ENCODE measurements at regions not wholly inside any gene's neighbourhood (a gene's known extent, or its start where the extent isn't known, plus 50 kb on each side); places are given as distances from the start of the nearest gene placed in this dataset.

DNA sequence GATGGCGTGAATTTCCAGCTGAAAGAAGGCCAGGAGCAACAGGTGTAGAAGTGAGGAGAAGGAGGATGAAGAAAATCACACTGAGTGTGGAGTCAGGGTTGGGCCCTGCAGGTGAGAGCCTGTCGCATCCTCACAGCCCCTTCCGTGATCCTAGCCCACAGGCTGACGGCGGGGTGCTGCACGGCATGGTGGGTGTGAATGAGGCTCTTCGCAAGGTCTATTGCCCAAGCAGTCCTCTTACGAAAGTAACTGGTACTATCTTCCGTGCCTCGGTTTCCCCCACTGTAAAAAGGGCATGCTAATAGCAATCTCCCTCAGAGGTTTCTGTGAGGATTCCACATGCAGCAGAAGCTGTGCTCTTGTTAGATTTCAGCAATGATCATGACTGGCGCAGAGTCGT, 129.9 kb upstream of the TNS3 start:
- no peaks in the 10 kb centered on the region for H3K27me3 ChIP-seq (ENCODE audit: low read depth)
- peaks cover 5% of the 10 kb centered on the region for H3K4me1 ChIP-seq
- H3K9me3 ChIP-seq (replicated peaks): no peaks in the 10 kb centered on the region
- intact Hi-C loops (cut with micrococcal nuclease): no loop called here
- no peaks in the 10 kb centered on the region for H3K36me3 ChIP-seq
- TF ChIP-seq, protein P1, sequence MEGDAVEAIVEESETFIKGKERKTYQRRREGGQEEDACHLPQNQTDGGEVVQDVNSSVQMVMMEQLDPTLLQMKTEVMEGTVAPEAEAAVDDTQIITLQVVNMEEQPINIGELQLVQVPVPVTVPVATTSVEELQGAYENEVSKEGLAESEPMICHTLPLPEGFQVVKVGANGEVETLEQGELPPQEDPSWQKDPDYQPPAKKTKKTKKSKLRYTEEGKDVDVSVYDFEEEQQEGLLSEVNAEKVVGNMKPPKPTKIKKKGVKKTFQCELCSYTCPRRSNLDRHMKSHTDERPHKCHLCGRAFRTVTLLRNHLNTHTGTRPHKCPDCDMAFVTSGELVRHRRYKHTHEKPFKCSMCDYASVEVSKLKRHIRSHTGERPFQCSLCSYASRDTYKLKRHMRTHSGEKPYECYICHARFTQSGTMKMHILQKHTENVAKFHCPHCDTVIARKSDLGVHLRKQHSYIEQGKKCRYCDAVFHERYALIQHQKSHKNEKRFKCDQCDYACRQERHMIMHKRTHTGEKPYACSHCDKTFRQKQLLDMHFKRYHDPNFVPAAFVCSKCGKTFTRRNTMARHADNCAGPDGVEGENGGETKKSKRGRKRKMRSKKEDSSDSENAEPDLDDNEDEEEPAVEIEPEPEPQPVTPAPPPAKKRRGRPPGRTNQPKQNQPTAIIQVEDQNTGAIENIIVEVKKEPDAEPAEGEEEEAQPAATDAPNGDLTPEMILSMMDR (IDR thresholded peaks at IDR 0.05; ENCODE audit: borderline replicate concordance): no peak
- H3K27ac ChIP-seq (replicated peaks): no peak overlapping the region
- DNase-seq: no peak
- no peak overlapping the region for H3K4me3 ChIP-seq

DNA sequence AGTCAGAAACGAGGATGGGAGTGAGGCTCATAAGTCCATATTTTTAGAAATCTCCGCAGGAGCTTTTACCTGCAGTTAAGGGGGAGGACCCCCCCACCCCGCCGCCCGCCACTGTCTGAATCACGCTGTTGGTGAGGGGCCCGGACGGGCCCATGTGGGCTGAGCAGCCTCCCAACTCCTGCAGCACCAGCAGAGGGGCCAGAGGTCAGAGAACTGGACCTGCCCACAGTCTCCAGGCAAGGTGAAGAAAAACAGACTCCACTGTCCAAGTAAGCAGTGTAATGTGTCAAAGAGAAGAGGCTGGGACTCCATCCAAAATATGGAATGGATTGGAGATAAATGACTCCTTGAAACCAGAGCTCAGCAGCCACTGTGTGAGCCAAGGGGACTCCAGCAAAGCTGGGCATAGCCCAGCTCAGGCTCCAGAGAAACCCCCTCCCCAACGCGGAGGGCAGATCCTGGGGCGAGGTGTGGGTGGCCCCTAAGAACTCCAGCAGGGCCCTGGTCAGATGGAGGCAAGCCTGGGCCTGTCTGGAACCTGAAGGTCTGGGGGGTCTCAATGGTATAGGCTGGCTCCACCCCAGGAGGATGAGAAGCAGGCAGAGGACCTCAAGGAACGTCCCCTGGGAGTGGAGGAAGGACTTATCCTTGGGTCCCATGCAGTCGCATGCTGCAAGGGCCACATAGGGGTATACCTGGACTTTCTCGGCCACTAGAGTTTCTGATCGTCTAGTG, 128.5 kb upstream of the TNS3 start:
- Histone ChIP-seq H3K27me3 (ENCODE audit: low read depth) (no peaks in the 10 kb centered on the region), H3K27ac (replicated peaks) (no peak overlapping the region), H3K4me1 (peaks cover 5% of the 10 kb centered on the region), H3K9me3 (replicated peaks) (no peaks in the 10 kb centered on the region), H3K36me3 (no peaks in the 10 kb centered on the region), H3K4me3 (no peak overlapping the region)
- no peak for DNase-seq
- intact Hi-C loops (cut with micrococcal nuclease): no loop called here
- TF ChIP-seq, protein P1 (IDR thresholded peaks at IDR 0.05; ENCODE audit: borderline replicate concordance): no peak

DNA sequence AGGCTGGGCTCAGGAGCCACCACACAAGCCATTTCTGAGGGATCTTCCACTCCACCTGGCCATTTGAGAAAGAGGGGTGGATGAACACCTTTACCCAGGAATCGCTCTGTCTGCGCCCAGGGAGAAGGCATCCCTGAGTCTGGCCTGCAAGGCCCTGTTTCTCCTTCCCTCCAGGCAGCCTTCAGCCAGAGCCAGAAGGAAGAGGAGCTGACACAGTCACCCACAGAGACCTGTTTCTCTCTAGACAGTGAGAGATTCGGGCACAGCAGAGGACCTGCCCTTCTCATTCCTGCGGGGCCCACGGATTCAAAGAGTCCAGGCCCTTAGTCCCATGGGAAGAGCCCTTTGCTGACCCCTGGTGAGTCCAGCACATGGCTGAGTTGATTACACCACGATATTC, 127.5 kb upstream of the TNS3 start:
- TF ChIP-seq, protein P1 (IDR thresholded peaks at IDR 0.05; ENCODE audit: borderline replicate concordance): no peak
- Histone ChIP-seq H3K36me3 (no peaks in the 10 kb centered on the region), H3K27me3 (ENCODE audit: low read depth) (no peaks in the 10 kb centered on the region), H3K27ac (replicated peaks) (no peak overlapping the region), H3K9me3 (replicated peaks) (no peaks in the 10 kb centered on the region), H3K4me3 (no peak overlapping the region), H3K4me1 (peaks cover 5% of the 10 kb centered on the region)
- intact Hi-C loops (cut with micrococcal nuclease): no loop called here
- DNase-seq: no peak

DNA sequence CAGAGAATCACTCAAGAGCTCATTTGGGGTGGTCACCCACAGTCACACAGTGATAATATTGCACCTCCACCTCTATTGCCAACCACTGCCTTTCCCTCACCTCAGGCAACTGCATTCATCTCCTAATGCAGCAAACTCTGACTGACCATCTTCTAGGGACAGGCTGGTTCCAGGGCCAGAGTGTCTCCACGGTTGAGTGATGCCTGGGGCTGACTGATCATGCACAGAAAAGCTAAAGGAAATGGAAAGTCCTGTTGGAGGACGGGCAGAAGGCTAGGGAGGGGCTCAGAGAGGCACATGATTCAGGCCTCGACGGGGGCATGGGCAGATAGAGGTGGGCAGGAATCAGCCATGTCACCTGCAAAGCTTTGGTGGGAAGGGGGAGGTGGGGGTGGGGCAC, 127.1 kb upstream of the TNS3 start:
- Histone ChIP-seq H3K36me3 (no peaks in the 10 kb centered on the region), H3K4me3 (no peak overlapping the region), H3K27ac (replicated peaks) (no peak overlapping the region), H3K4me1 (peaks cover 5% of the 10 kb centered on the region), H3K27me3 (ENCODE audit: low read depth) (no peaks in the 10 kb centered on the region), H3K9me3 (replicated peaks) (no peaks in the 10 kb centered on the region)
- no peak for DNase-seq
- TF ChIP-seq, protein P1 (IDR thresholded peaks at IDR 0.05; ENCODE audit: borderline replicate concordance): no peak
- intact Hi-C loops (cut with micrococcal nuclease): no loop called here

DNA sequence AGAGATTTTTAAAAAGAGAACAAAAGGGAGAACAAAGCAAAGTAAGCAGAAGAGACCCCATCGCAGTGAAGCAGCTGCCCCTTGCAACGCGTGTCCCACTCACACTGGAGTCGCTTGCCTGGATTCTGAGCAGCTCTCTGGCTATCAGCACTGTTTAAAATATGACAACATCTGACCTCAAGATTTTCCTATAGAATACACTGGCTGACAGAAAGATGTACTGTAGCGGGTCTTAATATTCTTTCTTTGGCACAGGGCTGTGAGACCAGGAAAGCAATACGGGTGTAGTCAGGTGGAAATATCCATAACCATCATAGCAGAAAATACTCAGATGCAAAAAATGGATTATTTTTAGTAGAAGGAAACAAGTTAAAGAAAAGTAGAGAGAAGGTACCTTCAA, 125.7 kb upstream of the TNS3 start:
- intact Hi-C loops (cut with micrococcal nuclease): no loop called here
- Histone ChIP-seq H3K9me3 (replicated peaks) (no peaks in the 10 kb centered on the region), H3K36me3 (no peaks in the 10 kb centered on the region), H3K27ac (replicated peaks) (no peak overlapping the region), H3K4me1 (peaks cover 5% of the 10 kb centered on the region), H3K27me3 (ENCODE audit: low read depth) (no peaks in the 10 kb centered on the region), H3K4me3 (no peak overlapping the region)
- TF ChIP-seq, protein P1 (IDR thresholded peaks at IDR 0.05; ENCODE audit: borderline replicate concordance): no peak
- DNase-seq: no peak

Data from left ventricle myocardium inferior (tissue), 1 donor.